ENCODE measurements at regions not wholly inside any gene's neighbourhood (a gene's known extent, or its start where the extent isn't known, plus 50 kb on each side); places are given as distances from the start of the nearest gene placed in this dataset.

DNA sequence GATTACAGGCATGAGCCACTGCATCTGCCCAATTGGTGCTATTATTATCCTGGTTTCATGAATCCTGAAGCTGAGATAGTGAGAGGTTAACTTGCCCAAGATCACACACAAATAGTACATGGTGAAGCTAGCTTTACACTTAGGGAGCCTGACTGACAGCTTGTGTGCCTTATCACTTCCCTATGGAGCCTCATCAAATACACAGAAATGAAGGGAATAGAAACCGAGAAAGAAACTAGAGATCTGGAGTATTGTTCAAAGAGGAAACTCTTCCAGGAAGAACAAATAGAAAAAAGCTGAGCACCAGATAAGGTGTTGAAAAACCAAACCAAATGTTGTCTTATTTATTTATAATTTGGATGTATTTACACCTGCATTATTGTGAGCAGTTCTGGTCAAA lies 155.0 kb upstream of the CITED2 start:
- no peak overlapping the region for H3K27ac ChIP-seq (ENCODE audit: low read depth, low read length, poor library complexity, severe bottlenecking)
- no TSS peak for BruUV-seq (replicated peaks)
- ChIA-PET CTCF (no interaction called here), POLR2A (ENCODE audit: low non-redundant PET) (no interaction called here)
- intact Hi-C loops (cut with micrococcal nuclease; ENCODE audit: unreplicated experiment) = loop anchor here (5.0 kb wide), 1 partner anchor 913 kb away; no protein-coding TSS in a partner anchor
- H3K4me3 ChIP-seq (ENCODE audit: low read depth, low read length, poor library complexity, severe bottlenecking) = no peak overlapping the region
- TF ChIP-seq, protein P1, sequence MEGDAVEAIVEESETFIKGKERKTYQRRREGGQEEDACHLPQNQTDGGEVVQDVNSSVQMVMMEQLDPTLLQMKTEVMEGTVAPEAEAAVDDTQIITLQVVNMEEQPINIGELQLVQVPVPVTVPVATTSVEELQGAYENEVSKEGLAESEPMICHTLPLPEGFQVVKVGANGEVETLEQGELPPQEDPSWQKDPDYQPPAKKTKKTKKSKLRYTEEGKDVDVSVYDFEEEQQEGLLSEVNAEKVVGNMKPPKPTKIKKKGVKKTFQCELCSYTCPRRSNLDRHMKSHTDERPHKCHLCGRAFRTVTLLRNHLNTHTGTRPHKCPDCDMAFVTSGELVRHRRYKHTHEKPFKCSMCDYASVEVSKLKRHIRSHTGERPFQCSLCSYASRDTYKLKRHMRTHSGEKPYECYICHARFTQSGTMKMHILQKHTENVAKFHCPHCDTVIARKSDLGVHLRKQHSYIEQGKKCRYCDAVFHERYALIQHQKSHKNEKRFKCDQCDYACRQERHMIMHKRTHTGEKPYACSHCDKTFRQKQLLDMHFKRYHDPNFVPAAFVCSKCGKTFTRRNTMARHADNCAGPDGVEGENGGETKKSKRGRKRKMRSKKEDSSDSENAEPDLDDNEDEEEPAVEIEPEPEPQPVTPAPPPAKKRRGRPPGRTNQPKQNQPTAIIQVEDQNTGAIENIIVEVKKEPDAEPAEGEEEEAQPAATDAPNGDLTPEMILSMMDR (conservative IDR thresholded peaks at IDR 0.05; ENCODE audit: low read depth, low read length) = no peak
- no peak for TF ChIP-seq EZH2 (IDR thresholded peaks at IDR 0.05; ENCODE audit: borderline replicate concordance, low read depth, low read length, poor library complexity, severe bottlenecking)
- peaks cover 4% of the 10 kb centered on the region for H3K9me3 ChIP-seq (ENCODE audit: low read depth, low read length, poor library complexity, severe bottlenecking)
- no peaks in the 10 kb centered on the region for H3K27me3 ChIP-seq (replicated peaks; ENCODE audit: insufficient read depth, low read depth, low read length, poor library complexity)
- peaks cover 42% of the 10 kb centered on the region for H3K4me1 ChIP-seq (ENCODE audit: insufficient read depth, low read length, poor library complexity, severe bottlenecking)
- H3K36me3 ChIP-seq (ENCODE audit: insufficient read depth, low read length, poor library complexity, severe bottlenecking) = no peaks in the 10 kb centered on the region
- DNase-seq (ENCODE audit: low spot score) = no peak

DNA sequence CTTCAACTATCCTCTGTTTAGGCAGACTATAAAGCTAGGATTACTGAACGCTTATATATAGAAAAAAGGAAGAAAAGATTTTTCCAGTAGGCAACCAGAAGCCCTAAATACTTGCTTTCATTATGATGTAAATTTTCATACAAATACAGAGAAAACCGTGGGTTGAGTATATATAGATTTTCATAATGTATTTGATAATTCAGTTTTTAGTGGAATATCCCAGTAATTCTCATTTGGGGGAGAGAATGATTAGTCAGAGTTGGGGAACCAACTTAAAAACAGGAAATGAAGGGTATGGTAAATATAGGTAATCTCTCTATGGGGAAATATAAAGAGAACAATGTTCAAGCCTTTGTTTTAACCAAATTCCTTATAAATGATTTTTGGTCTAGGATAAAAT lies 154.0 kb upstream of the CITED2 start:
- CTCF ChIA-PET = no interaction called here
- intact Hi-C loops (cut with micrococcal nuclease; ENCODE audit: unreplicated experiment) = loop anchor here (5.0 kb wide), 1 partner anchor 914 kb away; no protein-coding TSS in a partner anchor

DNA sequence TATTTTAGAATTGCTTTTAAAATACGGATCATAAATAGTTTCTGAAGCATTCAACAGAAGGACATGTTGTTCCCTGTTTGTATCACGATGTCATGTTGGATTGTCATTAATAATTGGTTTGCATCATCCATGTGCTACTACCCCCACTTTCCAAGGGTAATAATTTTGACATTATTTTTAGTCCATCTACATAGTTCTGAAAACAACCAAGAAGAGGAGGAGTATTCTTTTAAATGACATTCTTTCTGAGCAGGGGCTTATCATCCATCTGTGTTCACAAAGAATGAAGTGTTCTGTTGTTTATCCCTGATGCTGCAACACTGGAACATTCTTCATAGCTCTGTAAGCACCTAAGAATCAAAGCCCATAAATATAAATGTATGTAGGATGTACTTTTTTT lies 151.0 kb upstream of the CITED2 start:
- BruUV-seq (replicated peaks) = no TSS peak
- no peak overlapping the region for H3K4me3 ChIP-seq (ENCODE audit: low read depth, low read length, poor library complexity, severe bottlenecking)
- no peaks in the 10 kb centered on the region for H3K36me3 ChIP-seq (ENCODE audit: insufficient read depth, low read length, poor library complexity, severe bottlenecking)
- ChIA-PET POLR2A (ENCODE audit: low non-redundant PET) (no interaction called here), CTCF (no interaction called here)
- no peaks in the 10 kb centered on the region for H3K27me3 ChIP-seq (replicated peaks; ENCODE audit: insufficient read depth, low read depth, low read length, poor library complexity)
- H3K4me1 ChIP-seq (ENCODE audit: insufficient read depth, low read length, poor library complexity, severe bottlenecking) = peaks cover 40% of the 10 kb centered on the region
- H3K27ac ChIP-seq (ENCODE audit: low read depth, low read length, poor library complexity, severe bottlenecking) = peak overlapping the region; percentile 95
- TF ChIP-seq, protein P1 (conservative IDR thresholded peaks at IDR 0.05; ENCODE audit: low read depth, low read length) = no peak
- TF ChIP-seq EZH2 (IDR thresholded peaks at IDR 0.05; ENCODE audit: borderline replicate concordance, low read depth, low read length, poor library complexity, severe bottlenecking) = no peak
- DNase-seq (ENCODE audit: low spot score) = peak; percentile 22
- intact Hi-C loops (cut with micrococcal nuclease; ENCODE audit: unreplicated experiment) = loop anchor here (2.0 to 5.0 kb wide), 2 partner anchors 761 to 917 kb away; no protein-coding TSS in a partner anchor
- peaks cover 4% of the 10 kb centered on the region for H3K9me3 ChIP-seq (ENCODE audit: low read depth, low read length, poor library complexity, severe bottlenecking)

More for the DNA sequence above, 154.0 kb upstream of the CITED2 start:
- H3K4me1 ChIP-seq (ENCODE audit: insufficient read depth, low read length, poor library complexity, severe bottlenecking) = peaks cover 38% of the 10 kb centered on the region
- peaks cover 4% of the 10 kb centered on the region for H3K9me3 ChIP-seq (ENCODE audit: low read depth, low read length, poor library complexity, severe bottlenecking)
- H3K27ac ChIP-seq (ENCODE audit: low read depth, low read length, poor library complexity, severe bottlenecking) = peak overlapping the region; percentile 9
- H3K4me3 ChIP-seq (ENCODE audit: low read depth, low read length, poor library complexity, severe bottlenecking) = no peak overlapping the region
- BruUV-seq (replicated peaks) = no TSS peak
- no peaks in the 10 kb centered on the region for H3K27me3 ChIP-seq (replicated peaks; ENCODE audit: insufficient read depth, low read depth, low read length, poor library complexity)
- POLR2A ChIA-PET (ENCODE audit: low non-redundant PET) = no interaction called here
- TF ChIP-seq EZH2 (IDR thresholded peaks at IDR 0.05; ENCODE audit: borderline replicate concordance, low read depth, low read length, poor library complexity, severe bottlenecking) = no peak
- TF ChIP-seq, protein P1 (conservative IDR thresholded peaks at IDR 0.05; ENCODE audit: low read depth, low read length) = no peak
- H3K36me3 ChIP-seq (ENCODE audit: insufficient read depth, low read length, poor library complexity, severe bottlenecking) = no peaks in the 10 kb centered on the region
- no peak for DNase-seq (ENCODE audit: low spot score)

All from A673 (cell line).